HG03457 (cell line): ENCODE measurements at regions not wholly inside any gene's neighbourhood (a gene's known extent, or its start where the extent isn't known, plus 50 kb on each side); places are given as distances from the start of the nearest gene placed in this dataset.
"Not testable (repeated sequence)": the region's sequence is repeated elsewhere in the genome, so short reads cannot be mapped to it uniquely, and the experiment has no call there.

Experiments used
- ATAC-seq: cut with Tn5 transposase; IDR thresholded peaks from one replicate; pipeline ENCODE4 v1.9.1; 2021; ENCODE audit warnings: moderate number of reproducible peaks; ENCODE audit not compliant: unreplicated experiment

- ATAC-seq = no peak
Measured at GRCh38 chr6:167707686-167708500, 118.8 kb upstream of the AFDN start.

GRCh38 chr6:167708501-167709094 is 118.1 kb upstream of the AFDN start:
- ATAC-seq = no peak

- ATAC-seq = no peak
Measured at GRCh38 chr6:167709196-167709595, 117.5 kb upstream of the AFDN start.

GRCh38 chr6:167709776-167710336 is 116.9 kb upstream of the AFDN start:
- not testable (repeated sequence) for ATAC-seq

GRCh38 chr6:167710363-167710920 is 116.3 kb upstream of the AFDN start:
- ATAC-seq = no peak

GRCh38 chr6:167711211-167711610 is 115.5 kb upstream of the AFDN start:
- no peak for ATAC-seq

- no peak for ATAC-seq
Measured at GRCh38 chr6:167711768-167712730, 114.7 kb upstream of the AFDN start.

- no peak for ATAC-seq
Measured at GRCh38 chr6:167712731-167713475, 113.8 kb upstream of the AFDN start.

GRCh38 chr6:167714152-167714551 is 112.6 kb upstream of the AFDN start:
- no peak for ATAC-seq

GRCh38 chr6:167717455-167717854 is 109.3 kb upstream of the AFDN start:
- no peak for ATAC-seq

GRCh38 chr6:167717867-167718266 is 108.8 kb upstream of the AFDN start:
- no peak for ATAC-seq

- ATAC-seq = no peak
Measured at GRCh38 chr6:167719920-167720319, 106.8 kb upstream of the AFDN start.

- ATAC-seq = no peak
Measured at GRCh38 chr6:167720456-167721285, 106.0 kb upstream of the AFDN start.

- no peak for ATAC-seq
Measured at GRCh38 chr6:167721291-167721690, 105.4 kb upstream of the AFDN start.

GRCh38 chr6:167722634-167723309 is 103.9 kb upstream of the AFDN start:
- no peak for ATAC-seq

GRCh38 chr6:167726043-167726621 is 100.6 kb upstream of the AFDN start:
- no peak for ATAC-seq

- no peak for ATAC-seq
Measured at GRCh38 chr6:167730441-167730840, 96.3 kb upstream of the AFDN start.

- no peak for ATAC-seq
Measured at GRCh38 chr6:167731216-167731615, 95.5 kb upstream of the AFDN start.
